ENCODE measurements at regions not wholly inside any gene's neighbourhood (a gene's known extent, or its start where the extent isn't known, plus 50 kb on each side); places are given as distances from the start of the nearest gene placed in this dataset.

- no peak for DNase-seq
- no peak overlapping the region for H3K27ac ChIP-seq
- no peaks in the 10 kb centered on the region for H3K4me1 ChIP-seq
- H3K4me3 ChIP-seq, result no peak overlapping the region
- intact Hi-C loops (cut with DNase I), result no loop called here
- no peaks in the 10 kb centered on the region for H3K9me3 ChIP-seq
- TF ChIP-seq, protein P1, sequence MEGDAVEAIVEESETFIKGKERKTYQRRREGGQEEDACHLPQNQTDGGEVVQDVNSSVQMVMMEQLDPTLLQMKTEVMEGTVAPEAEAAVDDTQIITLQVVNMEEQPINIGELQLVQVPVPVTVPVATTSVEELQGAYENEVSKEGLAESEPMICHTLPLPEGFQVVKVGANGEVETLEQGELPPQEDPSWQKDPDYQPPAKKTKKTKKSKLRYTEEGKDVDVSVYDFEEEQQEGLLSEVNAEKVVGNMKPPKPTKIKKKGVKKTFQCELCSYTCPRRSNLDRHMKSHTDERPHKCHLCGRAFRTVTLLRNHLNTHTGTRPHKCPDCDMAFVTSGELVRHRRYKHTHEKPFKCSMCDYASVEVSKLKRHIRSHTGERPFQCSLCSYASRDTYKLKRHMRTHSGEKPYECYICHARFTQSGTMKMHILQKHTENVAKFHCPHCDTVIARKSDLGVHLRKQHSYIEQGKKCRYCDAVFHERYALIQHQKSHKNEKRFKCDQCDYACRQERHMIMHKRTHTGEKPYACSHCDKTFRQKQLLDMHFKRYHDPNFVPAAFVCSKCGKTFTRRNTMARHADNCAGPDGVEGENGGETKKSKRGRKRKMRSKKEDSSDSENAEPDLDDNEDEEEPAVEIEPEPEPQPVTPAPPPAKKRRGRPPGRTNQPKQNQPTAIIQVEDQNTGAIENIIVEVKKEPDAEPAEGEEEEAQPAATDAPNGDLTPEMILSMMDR (IDR thresholded peaks at IDR 0.05), result no peak
- ATAC-seq, result no peak
- H3K36me3 ChIP-seq, result no peaks in the 10 kb centered on the region
- peaks cover 0 to 6% of the 10 kb centered on the region in 2 donors for H3K27me3 ChIP-seq
Observed at GRCh38 chr2:71782323-71782722, 329.0 kb downstream of the DYSF start.

GRCh38 chr2:71781695-71782228 is 328.4 kb downstream of the DYSF start:
- H3K27ac ChIP-seq, result no peak overlapping the region
- peaks cover 0 to 6% of the 10 kb centered on the region in 2 donors for H3K27me3 ChIP-seq
- H3K9me3 ChIP-seq, result no peaks in the 10 kb centered on the region
- no peak overlapping the region for H3K4me3 ChIP-seq
- ATAC-seq, result no peak
- TF ChIP-seq, protein P1 (IDR thresholded peaks at IDR 0.05), result no peak
- no peaks in the 10 kb centered on the region for H3K36me3 ChIP-seq
- DNase-seq, result no peak
- intact Hi-C loops (cut with DNase I), result no loop called here
- H3K4me1 ChIP-seq, result no peaks in the 10 kb centered on the region

DNA sequence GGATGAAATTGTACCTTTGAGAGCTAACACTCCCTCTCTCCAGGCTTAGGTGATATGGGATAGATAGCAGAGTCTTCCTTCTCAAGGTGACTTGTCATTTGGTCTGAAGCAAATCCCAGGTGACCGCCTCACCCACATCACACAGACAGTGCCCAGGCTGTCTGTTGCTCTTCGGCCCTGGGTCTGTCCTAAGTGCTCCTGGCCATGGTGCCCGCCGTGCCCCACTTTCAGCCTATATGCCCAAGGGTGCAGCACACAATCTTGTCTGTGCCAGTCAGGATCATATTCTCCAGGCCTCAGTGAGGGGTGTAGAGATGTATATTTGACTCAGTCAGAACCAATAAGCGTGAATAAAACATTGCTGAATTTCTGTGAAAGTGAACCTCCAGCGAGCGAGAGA is 326.8 kb downstream of the DYSF start:
- H3K4me3 ChIP-seq, result no peak overlapping the region
- no peaks in the 10 kb centered on the region for H3K4me1 ChIP-seq
- ATAC-seq (no peak), DNase-seq (no peak)
- intact Hi-C loops (cut with DNase I), result no loop called here
- H3K27ac ChIP-seq, result no peak overlapping the region
- no peaks in the 10 kb centered on the region for H3K36me3 ChIP-seq
- H3K27me3 ChIP-seq, result no peaks in the 10 kb centered on the region
- no peaks in the 10 kb centered on the region for H3K9me3 ChIP-seq
- TF ChIP-seq, protein P1 (IDR thresholded peaks at IDR 0.05), result no peak

- no peaks in the 10 kb centered on the region for H3K4me1 ChIP-seq
- TF ChIP-seq, protein P1 (IDR thresholded peaks at IDR 0.05), result no peak
Observed at GRCh38 chr2:71779774-71780105, 326.4 kb downstream of the DYSF start.

GRCh38 chr2:71778936-71779773 is 325.8 kb downstream of the DYSF start:
- Histone ChIP-seq H3K27ac (no peak overlapping the region), H3K4me3 (no peak overlapping the region), H3K27me3 (no peaks in the 10 kb centered on the region), H3K9me3 (no peaks in the 10 kb centered on the region), H3K36me3 (no peaks in the 10 kb centered on the region), H3K4me1 (no peaks in the 10 kb centered on the region)
- intact Hi-C loops (cut with DNase I), result no loop called here
- ATAC-seq, result peak; percentile 23
- no peak for DNase-seq
- TF ChIP-seq, protein P1 (IDR thresholded peaks at IDR 0.05), result no peak

More at GRCh38 chr2:71779774-71780105, 326.4 kb downstream of the DYSF start:
- Histone ChIP-seq H3K9me3 (no peaks in the 10 kb centered on the region), H3K4me3 (no peak overlapping the region), H3K36me3 (no peaks in the 10 kb centered on the region), H3K27me3 (no peaks in the 10 kb centered on the region), H3K27ac (no peak overlapping the region)
- DNase-seq (no peak), ATAC-seq (no peak)
- intact Hi-C loops (cut with DNase I), result no loop called here

Data from left lung (tissue), 4 donors.